Activated CD4-positive, alpha-beta T cell treated with anti-CD3 and anti-CD28 coated beads for 36 hours (primary cell): ENCODE measurements at regions not wholly inside any gene's neighbourhood (a gene's known extent, or its start where the extent isn't known, plus 50 kb on each side); places are given as distances from the start of the nearest gene placed in this dataset.

Source experiments
- ATAC-seq: fragments of 200-7000 bp; cut with Tn5 transposase; one replicate; pipeline ENCODE4 v1.10.0; 2021; ENCODE audit warnings: mild to moderate bottlenecking, moderate library complexity
- CTCF ChIA-PET: fragments of 350-600 bp; sonication (Branson Sonifier 250); formaldehyde crosslinking; loops from one replicate; lab custom pipeline; 2021; ENCODE audit warnings: antibody characterized with exemption; lab: Charles Lee
- POLR2A ChIA-PET: fragments of 350-600 bp; sonication (Branson Sonifier 250); formaldehyde crosslinking; loops from one replicate; lab custom pipeline; 2021; ENCODE audit warnings: antibody characterized with exemption, inconsistent platforms; lab: Charles Lee
- DNase-seq: peaks from one replicate; pipeline ENCODE4 v3.0.0-alpha.2; 2020
- H3K27ac Mint-ChIP-seq: one replicate; pipeline ENCODE4 v1.8.0; 2021; ENCODE audit warnings: mixed read lengths
- H3K27me3 Mint-ChIP-seq: one replicate; pipeline ENCODE4 v1.8.0; 2021; ENCODE audit warnings: mixed read lengths
- H3K36me3 Mint-ChIP-seq: one replicate; pipeline ENCODE4 v1.8.0; 2021; ENCODE audit warnings: low read depth, mixed read lengths
- H3K4me1 Mint-ChIP-seq: one replicate; pipeline ENCODE4 v1.8.0; 2021; ENCODE audit warnings: mixed read lengths
- H3K4me3 Mint-ChIP-seq: one replicate; pipeline ENCODE4 v1.8.0; 2021; ENCODE audit warnings: mild to moderate bottlenecking, moderate library complexity, mixed read lengths
- H3K9me3 Mint-ChIP-seq: one replicate; pipeline ENCODE4 v1.8.0; 2021; ENCODE audit warnings: low read depth, mixed read lengths
- intact Hi-C, 2 experiments: fragments of 100-400 bp; cut with DNase I in 1 of 2; cut with micrococcal nuclease in 1 of 2; formaldehyde crosslinking; loops; one replicate each; pipeline versions ENCODE4 v1.14.2 to v1.15.1; 2022 to 2024; cut with DNase I, micrococcal nuclease

- H3K27ac Mint-ChIP-seq = no peak overlapping the region
- ATAC-seq (no peak), DNase-seq (no peak)
- CTCF ChIA-PET = no interaction called here
- H3K4me3 Mint-ChIP-seq = no peak overlapping the region
- POLR2A ChIA-PET = no interaction called here
- H3K9me3 Mint-ChIP-seq = no peaks in the 10 kb centered on the region
- intact Hi-C loops = no loop called here
- H3K4me1 Mint-ChIP-seq = no peaks in the 10 kb centered on the region
- H3K36me3 Mint-ChIP-seq = no peaks in the 10 kb centered on the region
- H3K27me3 Mint-ChIP-seq = peaks cover 3% of the 10 kb centered on the region
Observed at GRCh38 chrX:20663336-20663735, 396.6 kb upstream of the RPS6KA3 start.

GRCh38 chrX:20656721-20657120 is 390.0 kb upstream of the RPS6KA3 start:
- intact Hi-C loops = no loop called here
- Mint-ChIP-seq H3K36me3 (no peaks in the 10 kb centered on the region), H3K27ac (no peak overlapping the region), H3K27me3 (no peaks in the 10 kb centered on the region), H3K9me3 (no peaks in the 10 kb centered on the region), H3K4me3 (no peak overlapping the region), H3K4me1 (no peaks in the 10 kb centered on the region)
- DNase-seq = no peak
- CTCF ChIA-PET = no interaction called here
- no peak for ATAC-seq
- POLR2A ChIA-PET = no interaction called here

DNA sequence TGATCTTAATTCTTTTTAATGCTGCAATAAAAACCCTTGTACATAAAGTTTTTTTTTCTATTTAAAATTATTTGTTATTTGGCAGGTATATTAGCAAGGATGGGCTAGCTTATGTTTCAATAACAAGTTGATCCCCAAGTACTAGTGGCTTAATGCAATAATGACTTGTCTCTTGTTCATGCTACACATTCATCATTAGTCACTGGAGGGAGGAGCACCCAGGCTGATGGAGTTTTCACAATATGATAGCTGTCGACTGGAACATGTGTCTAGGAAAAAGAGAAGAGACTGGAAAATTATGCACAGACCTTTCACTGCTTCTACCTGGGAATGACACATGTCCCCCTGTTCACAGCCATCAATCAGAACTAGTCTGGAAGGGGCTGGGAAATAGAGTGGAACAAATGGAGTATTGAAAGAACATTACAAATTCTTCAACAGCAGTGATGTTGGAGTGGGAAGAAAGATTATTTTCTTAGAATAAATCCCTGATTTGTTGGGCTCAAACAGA is 387.9 kb upstream of the RPS6KA3 start:
- Mint-ChIP-seq H3K27ac (no peak overlapping the region), H3K9me3 (no peaks in the 10 kb centered on the region)

DNA sequence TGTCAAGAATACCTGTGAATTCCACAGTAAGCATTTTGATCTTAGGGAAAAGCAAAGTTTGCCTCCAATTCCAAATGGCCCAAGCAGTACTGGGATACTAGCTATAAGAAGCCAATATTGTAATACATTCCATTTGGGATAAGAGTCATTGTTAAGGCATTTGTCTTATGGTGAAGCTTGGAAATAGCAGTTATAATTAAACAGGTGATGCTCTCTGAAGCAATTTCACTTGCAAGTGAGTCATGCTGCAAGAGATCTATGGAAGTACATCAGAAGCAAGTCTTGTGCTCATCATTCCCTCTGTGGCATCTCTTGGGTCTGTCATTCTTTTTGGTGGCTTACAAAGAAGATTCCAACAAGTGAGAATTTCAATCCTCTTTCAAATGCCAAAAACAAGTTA is 386.4 kb upstream of the RPS6KA3 start:
- no peak for DNase-seq
- Mint-ChIP-seq H3K27ac (no peak overlapping the region), H3K36me3 (no peaks in the 10 kb centered on the region), H3K4me1 (no peaks in the 10 kb centered on the region), H3K27me3 (no peaks in the 10 kb centered on the region), H3K9me3 (no peaks in the 10 kb centered on the region), H3K4me3 (no peak overlapping the region)
- intact Hi-C loops = no loop called here
- ChIA-PET POLR2A (no interaction called here), CTCF (no interaction called here)
- ATAC-seq = no peak

More for the DNA sequence above, 387.9 kb upstream of the RPS6KA3 start:
- intact Hi-C loops = no loop called here
- no peaks in the 10 kb centered on the region for H3K27me3 Mint-ChIP-seq
- POLR2A ChIA-PET = interaction anchor here (0.5 kb wide), 1 partner anchor 858 kb away, joined by 3 read pairs; no protein-coding TSS in a partner anchor
- no peaks in the 10 kb centered on the region for H3K36me3 Mint-ChIP-seq
- H3K4me1 Mint-ChIP-seq = no peaks in the 10 kb centered on the region
- no peak overlapping the region for H3K4me3 Mint-ChIP-seq
- ATAC-seq = no peak
- DNase-seq = no peak
- CTCF ChIA-PET = no interaction called here

GRCh38 chrX:20641954-20642353 is 375.2 kb upstream of the RPS6KA3 start:
- H3K4me1 Mint-ChIP-seq = no peaks in the 10 kb centered on the region
- H3K9me3 Mint-ChIP-seq = no peaks in the 10 kb centered on the region
- ChIA-PET POLR2A (no interaction called here), CTCF (interaction anchor here (0.8 kb wide), 1 partner anchor 326 kb away, joined by 3 read pairs; no protein-coding TSS in a partner anchor)
- peaks cover 7% of the 10 kb centered on the region for H3K27me3 Mint-ChIP-seq
- no peak overlapping the region for H3K4me3 Mint-ChIP-seq
- ATAC-seq (no peak), DNase-seq (no peak)
- H3K36me3 Mint-ChIP-seq = no peaks in the 10 kb centered on the region
- intact Hi-C loops = no loop called here
- no peak overlapping the region for H3K27ac Mint-ChIP-seq

DNA sequence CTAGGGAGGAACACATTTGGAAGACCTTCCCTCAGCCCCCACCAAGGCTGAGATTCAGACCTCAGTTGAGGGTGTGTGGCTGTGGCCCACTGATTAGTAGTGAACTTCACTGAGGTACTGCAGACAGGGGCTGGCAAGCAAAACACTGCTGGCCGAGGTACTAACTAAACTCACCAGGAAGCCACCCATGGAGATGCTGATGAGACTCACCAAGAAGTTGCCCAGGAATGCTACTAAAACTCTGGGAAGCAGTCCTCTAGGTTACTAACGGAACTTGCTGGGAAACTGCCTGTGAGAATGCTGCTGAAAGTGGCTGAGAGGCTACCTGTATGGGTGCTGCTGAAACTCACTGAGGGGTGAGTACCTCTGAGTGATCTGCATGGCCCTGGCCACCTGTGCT is 372.4 kb upstream of the RPS6KA3 start:
- H3K27me3 Mint-ChIP-seq = peaks cover 7% of the 10 kb centered on the region
- no peaks in the 10 kb centered on the region for H3K4me1 Mint-ChIP-seq
- ChIA-PET CTCF (no interaction called here), POLR2A (no interaction called here)
- DNase-seq (no peak), ATAC-seq (no peak)
- H3K27ac Mint-ChIP-seq = no peak overlapping the region
- H3K9me3 Mint-ChIP-seq = no peaks in the 10 kb centered on the region
- intact Hi-C loops = no loop called here
- H3K4me3 Mint-ChIP-seq = no peak overlapping the region
- H3K36me3 Mint-ChIP-seq = no peaks in the 10 kb centered on the region

- H3K4me1 Mint-ChIP-seq = no peaks in the 10 kb centered on the region
- H3K36me3 Mint-ChIP-seq = no peaks in the 10 kb centered on the region
- peaks cover 4% of the 10 kb centered on the region for H3K27me3 Mint-ChIP-seq
- no peaks in the 10 kb centered on the region for H3K9me3 Mint-ChIP-seq
- CTCF ChIA-PET = no interaction called here
- H3K27ac Mint-ChIP-seq = no peak overlapping the region
- POLR2A ChIA-PET = no interaction called here
- ATAC-seq = no peak
- intact Hi-C loops = no loop called here
- no peak for DNase-seq
- H3K4me3 Mint-ChIP-seq = no peak overlapping the region
Observed at GRCh38 chrX:20637351-20637750, 370.6 kb upstream of the RPS6KA3 start.

DNA sequence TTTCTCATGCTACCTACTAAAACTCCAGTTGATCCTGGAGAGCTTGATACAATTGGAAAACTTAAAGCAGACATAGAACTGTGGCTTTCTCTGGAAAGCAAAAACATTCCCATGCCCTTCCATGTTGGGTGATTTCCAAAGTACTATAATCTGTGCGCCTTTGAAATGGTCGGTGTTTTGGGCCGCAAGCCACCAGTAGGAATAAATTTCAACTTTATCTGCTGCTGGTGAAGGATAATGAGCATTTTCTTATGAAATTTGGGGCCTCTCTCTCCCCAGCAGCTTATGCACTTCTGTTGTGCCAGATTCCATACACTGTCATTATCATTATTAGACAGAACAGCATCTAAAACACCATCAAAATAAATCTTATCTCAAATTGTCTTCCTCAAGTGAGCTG is 366.7 kb upstream of the RPS6KA3 start:
- DNase-seq (no peak), ATAC-seq (no peak)
- H3K4me1 Mint-ChIP-seq = no peaks in the 10 kb centered on the region
- H3K4me3 Mint-ChIP-seq = no peak overlapping the region
- H3K36me3 Mint-ChIP-seq = no peaks in the 10 kb centered on the region
- H3K27ac Mint-ChIP-seq = no peak overlapping the region
- POLR2A ChIA-PET = no interaction called here
- intact Hi-C loops = no loop called here
- CTCF ChIA-PET = no interaction called here
- peaks cover 4% of the 10 kb centered on the region for H3K27me3 Mint-ChIP-seq
- no peaks in the 10 kb centered on the region for H3K9me3 Mint-ChIP-seq

GRCh38 chrX:20623448-20623847 is 356.7 kb upstream of the RPS6KA3 start:
- DNase-seq = peak; percentile 11
- CTCF ChIA-PET = no interaction called here
- peaks cover 8% of the 10 kb centered on the region for H3K27me3 Mint-ChIP-seq
- peaks cover 4% of the 10 kb centered on the region for H3K4me1 Mint-ChIP-seq
- no peaks in the 10 kb centered on the region for H3K36me3 Mint-ChIP-seq
- H3K9me3 Mint-ChIP-seq = no peaks in the 10 kb centered on the region
- POLR2A ChIA-PET = no interaction called here
- H3K4me3 Mint-ChIP-seq = no peak overlapping the region
- intact Hi-C loops = no loop called here
- peak; percentile 57 for ATAC-seq
- H3K27ac Mint-ChIP-seq = no peak overlapping the region

DNA sequence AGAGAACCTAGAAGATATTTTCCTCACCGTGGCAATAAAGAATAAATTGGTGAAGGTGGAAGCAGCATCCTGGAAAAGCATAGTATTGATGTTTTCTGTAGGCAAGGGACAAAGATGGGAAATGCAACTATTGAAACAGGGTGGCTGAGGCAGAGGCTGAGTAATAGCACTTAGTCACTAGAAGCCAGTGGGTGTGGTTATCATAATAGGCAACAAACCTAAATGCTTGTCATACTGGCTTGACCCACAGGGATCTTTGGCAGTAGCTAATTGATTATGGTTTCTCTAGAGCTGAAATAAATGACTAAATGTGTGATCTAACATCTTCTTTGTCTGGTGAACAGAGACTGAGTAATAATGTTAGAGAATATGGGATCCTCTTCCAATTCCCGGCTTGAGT is 353.6 kb upstream of the RPS6KA3 start:
- DNase-seq = no peak
- H3K4me3 Mint-ChIP-seq = no peak overlapping the region
- no peaks in the 10 kb centered on the region for H3K9me3 Mint-ChIP-seq
- H3K4me1 Mint-ChIP-seq = peaks cover 4% of the 10 kb centered on the region
- H3K27ac Mint-ChIP-seq = no peak overlapping the region
- intact Hi-C loops = loop anchor here in 1 of 2 experiments (2.0 kb wide), 1 partner anchor 24 kb away; no protein-coding TSS in a partner anchor
- CTCF ChIA-PET = interaction anchor here (0.6 kb wide), 1 partner anchor 1355 kb away, joined by 3 read pairs; no protein-coding TSS in a partner anchor
- peaks cover 4% of the 10 kb centered on the region for H3K27me3 Mint-ChIP-seq
- ATAC-seq = peak; percentile 74
- H3K36me3 Mint-ChIP-seq = no peaks in the 10 kb centered on the region
- POLR2A ChIA-PET = no interaction called here

GRCh38 chrX:20609916-20610415 is 343.3 kb upstream of the RPS6KA3 start:
- no peak for DNase-seq
- ChIA-PET CTCF (interaction anchor here (0.7 kb wide), 1 partner anchor 515 kb away, joined by 3 read pairs; no protein-coding TSS in a partner anchor), POLR2A (no interaction called here)
- ATAC-seq = no peak
- Mint-ChIP-seq H3K27ac (no peak overlapping the region), H3K4me1 (no peaks in the 10 kb centered on the region), H3K9me3 (no peaks in the 10 kb centered on the region), H3K27me3 (peaks cover 30% of the 10 kb centered on the region), H3K36me3 (no peaks in the 10 kb centered on the region), H3K4me3 (no peak overlapping the region)
- intact Hi-C loops = no loop called here

DNA sequence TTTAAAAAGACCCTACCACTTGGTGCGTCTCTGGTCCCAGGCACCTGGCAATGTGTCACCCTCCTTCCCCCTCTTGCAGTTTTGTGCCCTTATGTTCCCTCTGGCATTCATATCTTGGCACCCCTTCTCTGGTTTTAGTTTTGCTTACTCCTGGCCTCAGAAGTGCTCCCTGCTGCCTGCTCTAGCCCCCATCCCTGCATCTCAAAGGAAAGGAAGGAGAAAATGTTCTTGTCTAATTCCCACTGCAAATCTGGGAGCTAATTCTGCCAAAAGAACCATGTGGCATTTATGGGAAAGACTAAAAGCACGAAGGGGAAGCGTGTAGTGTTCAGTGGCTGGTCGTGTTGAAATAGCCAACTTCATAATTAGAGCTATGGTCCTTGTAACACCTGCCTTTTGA is 340.1 kb upstream of the RPS6KA3 start:
- H3K27me3 Mint-ChIP-seq = peaks cover 23% of the 10 kb centered on the region
- H3K9me3 Mint-ChIP-seq = no peaks in the 10 kb centered on the region
- H3K4me1 Mint-ChIP-seq = no peaks in the 10 kb centered on the region
- CTCF ChIA-PET = no interaction called here
- DNase-seq (no peak), ATAC-seq (no peak)
- no peak overlapping the region for H3K27ac Mint-ChIP-seq
- POLR2A ChIA-PET = no interaction called here
- no peaks in the 10 kb centered on the region for H3K36me3 Mint-ChIP-seq
- intact Hi-C loops = no loop called here
- H3K4me3 Mint-ChIP-seq = no peak overlapping the region
